ENCODE measurements at regions not wholly inside any gene's neighbourhood (a gene's known extent, or its start where the extent isn't known, plus 50 kb on each side); places are given as distances from the start of the nearest gene placed in this dataset.
"Not testable (repeated sequence)": the region's sequence is repeated elsewhere in the genome, so short reads cannot be mapped to it uniquely, and the experiment has no call there.

DNA sequence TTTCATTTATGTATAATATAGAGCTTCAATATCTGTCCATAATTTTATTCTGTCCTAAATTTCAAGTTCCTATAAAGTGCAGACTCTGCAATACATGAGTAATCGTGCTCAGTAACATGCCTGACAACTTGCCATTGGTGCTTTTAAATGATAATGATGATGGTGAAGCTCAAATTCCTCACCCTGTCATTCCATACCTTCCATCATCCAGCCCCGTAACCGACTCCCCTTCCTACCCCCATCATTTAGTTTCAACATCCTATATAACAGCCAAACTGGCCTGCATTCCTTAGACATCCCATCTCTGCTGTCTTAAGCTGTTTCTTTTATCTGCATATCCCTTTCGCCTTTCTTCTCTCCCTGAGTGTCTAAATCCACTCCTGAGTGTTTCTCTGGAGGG, 67.2 kb upstream of the DLG1 start:
- TF ChIP-seq, protein P1, sequence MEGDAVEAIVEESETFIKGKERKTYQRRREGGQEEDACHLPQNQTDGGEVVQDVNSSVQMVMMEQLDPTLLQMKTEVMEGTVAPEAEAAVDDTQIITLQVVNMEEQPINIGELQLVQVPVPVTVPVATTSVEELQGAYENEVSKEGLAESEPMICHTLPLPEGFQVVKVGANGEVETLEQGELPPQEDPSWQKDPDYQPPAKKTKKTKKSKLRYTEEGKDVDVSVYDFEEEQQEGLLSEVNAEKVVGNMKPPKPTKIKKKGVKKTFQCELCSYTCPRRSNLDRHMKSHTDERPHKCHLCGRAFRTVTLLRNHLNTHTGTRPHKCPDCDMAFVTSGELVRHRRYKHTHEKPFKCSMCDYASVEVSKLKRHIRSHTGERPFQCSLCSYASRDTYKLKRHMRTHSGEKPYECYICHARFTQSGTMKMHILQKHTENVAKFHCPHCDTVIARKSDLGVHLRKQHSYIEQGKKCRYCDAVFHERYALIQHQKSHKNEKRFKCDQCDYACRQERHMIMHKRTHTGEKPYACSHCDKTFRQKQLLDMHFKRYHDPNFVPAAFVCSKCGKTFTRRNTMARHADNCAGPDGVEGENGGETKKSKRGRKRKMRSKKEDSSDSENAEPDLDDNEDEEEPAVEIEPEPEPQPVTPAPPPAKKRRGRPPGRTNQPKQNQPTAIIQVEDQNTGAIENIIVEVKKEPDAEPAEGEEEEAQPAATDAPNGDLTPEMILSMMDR (IDR thresholded peaks at IDR 0.05; ENCODE audit: unreplicated experiment): no peak
- Mint-ChIP-seq H3K4me3 (ENCODE audit: unreplicated experiment) (no peak overlapping the region), H3K36me3 (ENCODE audit: low read depth, unreplicated experiment) (peaks cover 10% of the 10 kb centered on the region), H3K27ac (ENCODE audit: unreplicated experiment) (no peak overlapping the region), H3K4me1 (ENCODE audit: unreplicated experiment) (peaks cover 29% of the 10 kb centered on the region), H3K27me3 (ENCODE audit: unreplicated experiment) (peaks cover 7% of the 10 kb centered on the region), H3K9me3 (ENCODE audit: unreplicated experiment) (peaks cover 4% of the 10 kb centered on the region)
- no peak for DNase-seq (ENCODE audit: low spot score)

DNA sequence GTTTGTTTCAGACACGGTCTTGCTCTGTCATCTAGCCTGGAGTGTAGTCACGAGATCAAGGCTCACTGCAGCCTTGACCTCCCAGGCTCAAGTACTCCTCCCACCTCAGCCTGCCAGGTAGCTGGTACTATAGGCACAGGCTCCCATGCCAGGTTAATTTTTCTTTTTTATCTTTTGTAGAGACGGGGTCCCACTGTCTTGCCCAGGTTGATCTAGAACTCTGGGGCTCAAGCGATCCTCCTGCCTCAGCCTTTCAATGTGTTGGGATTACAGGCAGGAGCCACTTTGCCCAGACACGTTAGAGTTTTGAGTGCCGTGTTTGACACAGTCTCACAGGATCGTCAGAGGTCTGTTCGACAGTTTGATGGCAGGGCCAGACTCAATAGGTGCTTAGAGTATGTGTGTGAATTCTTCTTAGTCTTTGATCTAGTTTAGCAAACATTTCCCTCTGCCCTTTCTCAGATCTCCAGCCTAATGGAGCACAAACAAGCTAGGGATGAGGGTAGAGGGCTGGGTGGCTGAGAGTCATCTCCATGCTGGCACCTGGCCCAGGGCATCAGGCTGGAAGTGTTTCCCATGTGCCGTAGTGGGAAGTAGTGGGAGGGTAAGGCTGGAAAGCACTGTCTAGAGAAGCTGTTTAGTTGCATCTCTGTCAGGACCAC, 66.1 kb upstream of the DLG1 start:
- Mint-ChIP-seq H3K27ac (ENCODE audit: unreplicated experiment) (peak overlapping the region; percentile 48), H3K4me1 (ENCODE audit: unreplicated experiment) (peaks cover 29% of the 10 kb centered on the region)

DNA sequence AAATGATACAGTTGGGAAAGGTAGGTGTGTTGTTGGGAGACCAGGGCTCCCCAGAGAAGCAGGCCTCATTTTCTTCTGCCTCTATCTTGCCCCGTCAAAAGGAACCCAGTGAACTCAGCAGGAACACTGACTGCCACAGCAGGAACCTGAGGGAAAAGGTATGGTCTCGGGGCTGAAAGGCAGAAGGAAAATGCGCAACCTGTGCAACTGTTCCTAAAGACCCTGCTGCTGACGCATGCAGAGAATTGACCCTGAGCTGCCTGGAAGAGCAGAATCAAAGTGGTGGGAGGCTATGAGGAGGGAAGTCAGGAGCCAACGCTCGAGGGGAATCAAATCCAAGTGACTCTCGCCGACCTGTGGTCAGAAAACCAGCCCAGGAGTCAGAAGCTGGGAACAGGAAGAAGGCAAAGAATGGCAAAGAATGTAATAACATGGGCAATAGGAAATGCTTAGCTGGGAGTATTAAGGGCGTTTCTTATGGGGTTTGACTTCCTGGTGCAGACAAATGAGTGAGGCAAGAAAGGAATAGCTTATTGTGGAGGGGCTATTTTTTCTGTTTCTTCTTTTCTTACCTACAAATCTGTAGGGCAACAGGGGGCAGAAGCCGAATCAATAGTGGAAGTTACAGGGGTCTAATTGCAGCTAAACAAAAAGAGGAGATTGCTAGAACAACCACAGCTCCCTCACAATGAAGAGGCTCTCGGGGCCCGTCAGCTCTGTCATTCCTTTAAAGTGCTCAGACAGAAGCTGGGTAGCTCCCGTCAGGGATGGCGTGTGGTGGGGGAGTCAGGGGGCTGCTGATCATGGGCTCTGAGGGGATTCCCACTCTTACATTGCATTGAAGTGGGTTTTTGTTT, 65.4 kb upstream of the DLG1 start:
- TF ChIP-seq, protein P1 (IDR thresholded peaks at IDR 0.05; ENCODE audit: unreplicated experiment): no peak
- Mint-ChIP-seq H3K36me3 (ENCODE audit: low read depth, unreplicated experiment) (peaks cover 21% of the 10 kb centered on the region), H3K27me3 (ENCODE audit: unreplicated experiment) (peaks cover 7% of the 10 kb centered on the region), H3K9me3 (ENCODE audit: unreplicated experiment) (peaks cover 13% of the 10 kb centered on the region), H3K4me3 (ENCODE audit: unreplicated experiment) (no peak overlapping the region), H3K4me1 (ENCODE audit: unreplicated experiment) (peaks cover 29% of the 10 kb centered on the region), H3K27ac (ENCODE audit: unreplicated experiment) (peak overlapping the region; percentile 65)
- DNase-seq (ENCODE audit: low spot score): no peak

More for the DNA sequence above, 66.1 kb upstream of the DLG1 start:
- H3K9me3 Mint-ChIP-seq (ENCODE audit: unreplicated experiment): peaks cover 10% of the 10 kb centered on the region
- TF ChIP-seq, protein P1 (IDR thresholded peaks at IDR 0.05; ENCODE audit: unreplicated experiment): no peak
- H3K27me3 Mint-ChIP-seq (ENCODE audit: unreplicated experiment): peaks cover 7% of the 10 kb centered on the region
- DNase-seq (ENCODE audit: low spot score): no peak
- H3K4me3 Mint-ChIP-seq (ENCODE audit: unreplicated experiment): no peak overlapping the region
- peaks cover 16% of the 10 kb centered on the region for H3K36me3 Mint-ChIP-seq (ENCODE audit: low read depth, unreplicated experiment)

DNA sequence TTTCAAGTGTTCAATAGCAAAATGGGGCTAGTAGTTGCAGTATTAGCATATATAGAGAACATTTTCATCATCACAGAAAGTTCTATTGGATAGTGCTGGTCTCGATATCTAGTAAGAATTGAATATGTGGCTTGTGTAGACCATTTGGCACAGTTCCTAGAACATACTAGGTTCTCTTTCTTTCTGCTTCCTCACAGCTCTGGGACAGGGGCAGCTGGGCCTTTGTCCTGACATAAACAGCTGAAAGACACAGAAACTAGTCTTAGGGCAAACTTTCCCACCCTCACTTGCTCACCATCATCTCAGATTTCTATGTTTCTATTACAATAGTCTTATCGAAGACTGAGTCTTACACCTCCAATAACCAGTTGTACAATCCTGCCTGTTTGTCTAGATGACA, 63.7 kb upstream of the DLG1 start:
- peaks cover 13% of the 10 kb centered on the region for H3K9me3 Mint-ChIP-seq (ENCODE audit: unreplicated experiment)
- H3K36me3 Mint-ChIP-seq (ENCODE audit: low read depth, unreplicated experiment): peaks cover 22% of the 10 kb centered on the region
- H3K4me1 Mint-ChIP-seq (ENCODE audit: unreplicated experiment): peaks cover 21% of the 10 kb centered on the region
- no peak overlapping the region for H3K4me3 Mint-ChIP-seq (ENCODE audit: unreplicated experiment)
- TF ChIP-seq, protein P1 (IDR thresholded peaks at IDR 0.05; ENCODE audit: unreplicated experiment): no peak
- H3K27ac Mint-ChIP-seq (ENCODE audit: unreplicated experiment): no peak overlapping the region
- no peak for DNase-seq (ENCODE audit: low spot score)
- H3K27me3 Mint-ChIP-seq (ENCODE audit: unreplicated experiment): peaks cover 5% of the 10 kb centered on the region

DNA sequence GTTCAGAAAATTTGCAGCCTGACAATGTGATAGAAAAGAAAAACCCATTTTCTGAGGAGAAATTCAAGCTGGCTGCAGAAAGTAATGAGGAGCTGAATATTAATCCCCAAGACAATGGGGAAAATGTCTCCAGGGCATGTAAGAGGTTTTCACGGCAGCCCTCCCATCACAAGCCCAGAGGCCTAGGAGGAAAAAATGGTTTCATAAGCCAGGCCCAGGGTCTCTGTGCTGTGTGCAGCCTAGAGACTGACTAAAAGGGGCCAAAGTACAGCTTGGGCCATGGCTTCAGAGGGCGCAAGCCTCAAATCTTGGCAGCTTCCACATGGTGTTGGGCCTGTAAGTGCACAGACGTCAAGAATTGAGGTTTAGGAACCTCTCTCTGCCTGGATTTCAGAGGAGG, 61.7 kb upstream of the DLG1 start:
- Mint-ChIP-seq H3K4me1 (ENCODE audit: unreplicated experiment) (peaks cover 21% of the 10 kb centered on the region), H3K9me3 (ENCODE audit: unreplicated experiment) (peaks cover 13% of the 10 kb centered on the region), H3K36me3 (ENCODE audit: low read depth, unreplicated experiment) (peaks cover 22% of the 10 kb centered on the region), H3K4me3 (ENCODE audit: unreplicated experiment) (peak overlapping the region; percentile 7)
- DNase-seq (ENCODE audit: low spot score); H3K27me3 Mint-ChIP-seq (ENCODE audit: unreplicated experiment); H3K27ac Mint-ChIP-seq (ENCODE audit: unreplicated experiment): not testable (repeated sequence)

DNA sequence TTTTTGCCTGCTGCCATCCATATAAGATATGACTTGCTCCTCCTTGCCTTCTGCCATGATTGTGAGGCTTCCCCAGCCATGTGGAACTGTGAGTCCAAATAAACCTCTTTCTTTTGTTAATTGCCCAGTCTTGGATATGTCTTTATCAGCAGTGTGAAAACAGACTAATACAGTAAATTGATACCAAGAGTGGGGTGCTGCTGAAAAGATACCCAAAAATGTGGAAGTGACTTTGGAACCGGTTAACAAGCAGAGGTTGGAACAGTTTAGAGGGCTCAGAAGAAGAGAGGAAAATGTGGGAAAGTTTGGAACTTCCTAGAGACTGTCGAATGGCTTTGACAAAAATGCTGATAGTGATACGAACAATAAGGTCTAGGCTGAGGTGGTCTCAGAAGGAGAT, 61.1 kb upstream of the DLG1 start:
- peaks cover 18% of the 10 kb centered on the region for H3K4me1 Mint-ChIP-seq (ENCODE audit: unreplicated experiment)
- not testable (repeated sequence) for H3K27ac Mint-ChIP-seq (ENCODE audit: unreplicated experiment); H3K27me3 Mint-ChIP-seq (ENCODE audit: unreplicated experiment); DNase-seq (ENCODE audit: low spot score)
- peaks cover 13% of the 10 kb centered on the region for H3K9me3 Mint-ChIP-seq (ENCODE audit: unreplicated experiment)
- H3K4me3 Mint-ChIP-seq (ENCODE audit: unreplicated experiment): peak overlapping the region; percentile 7
- H3K36me3 Mint-ChIP-seq (ENCODE audit: low read depth, unreplicated experiment): peaks cover 23% of the 10 kb centered on the region
